Lower leg skin (tissue), 3 donors: ENCODE measurements at regions not wholly inside any gene's neighbourhood (a gene's known extent, or its start where the extent isn't known, plus 50 kb on each side); places are given as distances from the start of the nearest gene placed in this dataset.

Source experiments
- POLR2A ChIP-seq, 2 donors: fragments of 450-650 bp; IDR thresholded peaks; one replicate each; pipeline ENCODE4 v1.6.1; 2016 to 2017; ENCODE audit warnings: antibody characterized with exemption in 2 of 2, mild to moderate bottlenecking in 1 of 2, moderate library complexity in 1 of 2
- TF ChIP-seq, protein P1 (sequence below), 3 donors: fragments of 450-650 bp; IDR thresholded peaks; one replicate each; pipeline ENCODE4 v1.5.1; 2016; ENCODE audit warnings: antibody characterized with exemption in 3 of 3, mild to moderate bottlenecking in 3 of 3, moderate library complexity in 2 of 3

DNA sequence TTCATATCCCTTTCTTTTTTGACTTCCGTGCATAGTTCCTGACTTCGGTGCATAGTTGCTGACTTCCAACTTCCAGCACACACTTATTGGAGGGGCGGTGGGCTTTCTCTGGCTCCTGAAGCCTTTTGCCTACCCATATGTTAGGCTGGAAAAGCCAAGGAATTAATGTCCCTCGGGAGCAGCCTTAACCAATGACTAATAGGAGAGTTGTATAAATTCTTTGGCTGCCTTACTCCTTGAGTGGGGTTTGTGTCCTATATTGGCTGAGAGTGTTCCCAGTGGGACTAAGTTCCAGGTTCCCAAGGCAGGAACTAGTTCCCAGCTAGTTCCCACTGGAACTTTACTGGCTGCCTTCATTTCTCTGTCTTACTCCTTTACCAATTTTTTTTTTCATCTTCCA is 105.7 kb downstream of the ZNF326 start:
- TF ChIP-seq, protein P1, sequence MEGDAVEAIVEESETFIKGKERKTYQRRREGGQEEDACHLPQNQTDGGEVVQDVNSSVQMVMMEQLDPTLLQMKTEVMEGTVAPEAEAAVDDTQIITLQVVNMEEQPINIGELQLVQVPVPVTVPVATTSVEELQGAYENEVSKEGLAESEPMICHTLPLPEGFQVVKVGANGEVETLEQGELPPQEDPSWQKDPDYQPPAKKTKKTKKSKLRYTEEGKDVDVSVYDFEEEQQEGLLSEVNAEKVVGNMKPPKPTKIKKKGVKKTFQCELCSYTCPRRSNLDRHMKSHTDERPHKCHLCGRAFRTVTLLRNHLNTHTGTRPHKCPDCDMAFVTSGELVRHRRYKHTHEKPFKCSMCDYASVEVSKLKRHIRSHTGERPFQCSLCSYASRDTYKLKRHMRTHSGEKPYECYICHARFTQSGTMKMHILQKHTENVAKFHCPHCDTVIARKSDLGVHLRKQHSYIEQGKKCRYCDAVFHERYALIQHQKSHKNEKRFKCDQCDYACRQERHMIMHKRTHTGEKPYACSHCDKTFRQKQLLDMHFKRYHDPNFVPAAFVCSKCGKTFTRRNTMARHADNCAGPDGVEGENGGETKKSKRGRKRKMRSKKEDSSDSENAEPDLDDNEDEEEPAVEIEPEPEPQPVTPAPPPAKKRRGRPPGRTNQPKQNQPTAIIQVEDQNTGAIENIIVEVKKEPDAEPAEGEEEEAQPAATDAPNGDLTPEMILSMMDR (IDR thresholded peaks at IDR 0.05), result no peak
- no peak for TF ChIP-seq POLR2A (IDR thresholded peaks at IDR 0.05)
